ENCODE measurements at regions not wholly inside any gene's neighbourhood (a gene's known extent, or its start where the extent isn't known, plus 50 kb on each side); places are given as distances from the start of the nearest gene placed in this dataset.

DNA sequence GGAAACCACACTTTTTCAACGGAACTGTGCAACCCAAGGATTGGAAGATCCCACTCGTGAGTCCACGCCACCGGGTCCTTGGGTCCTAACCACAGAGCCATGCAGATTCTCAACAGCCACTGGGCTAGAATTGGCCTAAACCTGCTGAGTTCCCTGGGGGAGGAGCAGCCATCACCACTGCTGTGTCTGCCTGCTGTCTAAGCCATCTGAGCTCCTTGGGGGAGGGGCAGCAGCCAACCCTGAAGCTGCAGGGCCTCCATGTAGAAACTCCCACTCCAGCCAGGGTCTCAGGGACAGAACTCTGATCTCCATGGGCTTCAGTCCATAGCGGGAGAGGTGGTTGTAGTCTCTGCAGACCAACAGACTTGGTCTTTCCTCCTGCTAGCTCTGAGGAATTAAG lies 154.6 kb upstream of the VGLL2 start:
- TF ChIP-seq, protein P1, sequence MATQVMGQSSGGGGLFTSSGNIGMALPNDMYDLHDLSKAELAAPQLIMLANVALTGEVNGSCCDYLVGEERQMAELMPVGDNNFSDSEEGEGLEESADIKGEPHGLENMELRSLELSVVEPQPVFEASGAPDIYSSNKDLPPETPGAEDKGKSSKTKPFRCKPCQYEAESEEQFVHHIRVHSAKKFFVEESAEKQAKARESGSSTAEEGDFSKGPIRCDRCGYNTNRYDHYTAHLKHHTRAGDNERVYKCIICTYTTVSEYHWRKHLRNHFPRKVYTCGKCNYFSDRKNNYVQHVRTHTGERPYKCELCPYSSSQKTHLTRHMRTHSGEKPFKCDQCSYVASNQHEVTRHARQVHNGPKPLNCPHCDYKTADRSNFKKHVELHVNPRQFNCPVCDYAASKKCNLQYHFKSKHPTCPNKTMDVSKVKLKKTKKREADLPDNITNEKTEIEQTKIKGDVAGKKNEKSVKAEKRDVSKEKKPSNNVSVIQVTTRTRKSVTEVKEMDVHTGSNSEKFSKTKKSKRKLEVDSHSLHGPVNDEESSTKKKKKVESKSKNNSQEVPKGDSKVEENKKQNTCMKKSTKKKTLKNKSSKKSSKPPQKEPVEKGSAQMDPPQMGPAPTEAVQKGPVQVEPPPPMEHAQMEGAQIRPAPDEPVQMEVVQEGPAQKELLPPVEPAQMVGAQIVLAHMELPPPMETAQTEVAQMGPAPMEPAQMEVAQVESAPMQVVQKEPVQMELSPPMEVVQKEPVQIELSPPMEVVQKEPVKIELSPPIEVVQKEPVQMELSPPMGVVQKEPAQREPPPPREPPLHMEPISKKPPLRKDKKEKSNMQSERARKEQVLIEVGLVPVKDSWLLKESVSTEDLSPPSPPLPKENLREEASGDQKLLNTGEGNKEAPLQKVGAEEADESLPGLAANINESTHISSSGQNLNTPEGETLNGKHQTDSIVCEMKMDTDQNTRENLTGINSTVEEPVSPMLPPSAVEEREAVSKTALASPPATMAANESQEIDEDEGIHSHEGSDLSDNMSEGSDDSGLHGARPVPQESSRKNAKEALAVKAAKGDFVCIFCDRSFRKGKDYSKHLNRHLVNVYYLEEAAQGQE (IDR thresholded peaks at IDR 0.05) = no peak
- TF ChIP-seq, protein P2, sequence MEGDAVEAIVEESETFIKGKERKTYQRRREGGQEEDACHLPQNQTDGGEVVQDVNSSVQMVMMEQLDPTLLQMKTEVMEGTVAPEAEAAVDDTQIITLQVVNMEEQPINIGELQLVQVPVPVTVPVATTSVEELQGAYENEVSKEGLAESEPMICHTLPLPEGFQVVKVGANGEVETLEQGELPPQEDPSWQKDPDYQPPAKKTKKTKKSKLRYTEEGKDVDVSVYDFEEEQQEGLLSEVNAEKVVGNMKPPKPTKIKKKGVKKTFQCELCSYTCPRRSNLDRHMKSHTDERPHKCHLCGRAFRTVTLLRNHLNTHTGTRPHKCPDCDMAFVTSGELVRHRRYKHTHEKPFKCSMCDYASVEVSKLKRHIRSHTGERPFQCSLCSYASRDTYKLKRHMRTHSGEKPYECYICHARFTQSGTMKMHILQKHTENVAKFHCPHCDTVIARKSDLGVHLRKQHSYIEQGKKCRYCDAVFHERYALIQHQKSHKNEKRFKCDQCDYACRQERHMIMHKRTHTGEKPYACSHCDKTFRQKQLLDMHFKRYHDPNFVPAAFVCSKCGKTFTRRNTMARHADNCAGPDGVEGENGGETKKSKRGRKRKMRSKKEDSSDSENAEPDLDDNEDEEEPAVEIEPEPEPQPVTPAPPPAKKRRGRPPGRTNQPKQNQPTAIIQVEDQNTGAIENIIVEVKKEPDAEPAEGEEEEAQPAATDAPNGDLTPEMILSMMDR (IDR thresholded peaks at IDR 0.05; ENCODE audit: low read depth, low read length, missing input control) = no peak
